CD4-positive, alpha-beta T cell treated with Interleukin-15 for 1 hour (primary cell): ENCODE measurements at regions not wholly inside any gene's neighbourhood (a gene's known extent, or its start where the extent isn't known, plus 50 kb on each side); places are given as distances from the start of the nearest gene placed in this dataset.
A peak's percentile ranks its signal among the peaks of the same experiment; 100 is the strongest.

Source experiments
- DNase-seq: peaks from one replicate; pipeline ENCODE4 v3.0.0-alpha.2; 2020

GRCh38 chr2:38202713-38203445 lies 126.9 kb upstream of the CYP1B1 start:
- DNase-seq: no peak

- DNase-seq: no peak
Measured at GRCh38 chr2:38201784-38202183, 125.8 kb upstream of the CYP1B1 start.

DNA sequence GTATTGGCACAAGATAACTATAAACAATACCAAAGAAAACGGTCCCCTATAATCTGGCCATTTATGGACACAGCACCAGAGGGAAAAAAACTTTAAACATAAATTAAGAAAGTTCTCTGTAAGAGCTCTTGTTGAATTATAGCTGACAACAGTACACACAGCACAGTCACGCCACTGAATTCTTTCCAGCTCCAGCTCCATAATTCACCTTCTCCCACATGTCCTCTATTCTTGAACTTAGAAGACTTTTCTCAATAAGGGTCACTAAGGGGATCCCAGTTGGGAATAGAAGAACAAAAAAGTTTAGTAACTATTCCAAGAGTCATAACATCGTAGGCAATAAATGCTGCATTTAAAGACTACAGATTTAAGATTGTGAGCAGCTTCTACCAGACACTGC lies 124.6 kb upstream of the CYP1B1 start:
- no peak for DNase-seq

- no peak for DNase-seq
Measured at GRCh38 chr2:38199127-38199526, 123.2 kb upstream of the CYP1B1 start.

DNA sequence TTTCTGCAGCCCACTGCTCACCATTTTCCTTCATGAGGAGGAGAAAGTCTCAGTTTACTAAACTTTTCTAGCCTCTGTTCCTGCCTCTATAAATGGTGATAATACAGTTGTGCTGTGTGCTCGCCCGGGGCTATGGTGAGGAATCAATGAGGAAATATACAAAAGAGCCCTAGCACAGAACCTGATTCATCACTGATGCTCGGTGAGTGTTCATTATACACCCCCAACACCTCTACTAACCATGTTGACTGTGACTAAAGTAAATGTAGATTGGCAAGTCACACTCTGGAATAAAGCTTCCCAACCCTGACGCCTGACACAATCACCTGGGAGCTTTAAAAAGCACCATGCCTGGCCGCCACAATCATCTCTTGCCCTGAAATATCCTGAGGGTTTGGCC lies 118.8 kb upstream of the CYP1B1 start:
- DNase-seq: no peak

- no peak for DNase-seq
Measured at GRCh38 chr2:38192976-38193375, 117.0 kb upstream of the CYP1B1 start.

DNA sequence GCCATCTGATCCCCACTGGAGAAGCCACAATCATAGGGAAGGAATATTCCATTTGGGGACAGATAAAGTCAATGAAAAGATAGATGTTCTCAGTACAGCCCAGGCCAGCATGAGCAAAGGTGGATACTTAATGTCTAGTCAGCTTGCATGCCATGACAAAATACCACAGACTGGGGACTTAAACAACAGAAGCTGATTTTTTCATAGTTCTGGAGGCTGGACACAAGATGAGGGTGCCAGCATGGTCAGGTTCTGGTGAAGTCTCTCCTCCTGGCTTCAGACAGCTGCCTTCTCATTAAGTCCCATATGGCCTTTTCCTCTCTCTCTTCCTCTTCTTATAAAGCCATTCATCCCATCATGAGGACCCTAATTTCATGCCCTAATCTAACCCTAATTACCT lies 116.1 kb upstream of the CYP1B1 start:
- DNase-seq: no peak

- no peak for DNase-seq
Measured at GRCh38 chr2:38191516-38191915, 115.6 kb upstream of the CYP1B1 start.

DNA sequence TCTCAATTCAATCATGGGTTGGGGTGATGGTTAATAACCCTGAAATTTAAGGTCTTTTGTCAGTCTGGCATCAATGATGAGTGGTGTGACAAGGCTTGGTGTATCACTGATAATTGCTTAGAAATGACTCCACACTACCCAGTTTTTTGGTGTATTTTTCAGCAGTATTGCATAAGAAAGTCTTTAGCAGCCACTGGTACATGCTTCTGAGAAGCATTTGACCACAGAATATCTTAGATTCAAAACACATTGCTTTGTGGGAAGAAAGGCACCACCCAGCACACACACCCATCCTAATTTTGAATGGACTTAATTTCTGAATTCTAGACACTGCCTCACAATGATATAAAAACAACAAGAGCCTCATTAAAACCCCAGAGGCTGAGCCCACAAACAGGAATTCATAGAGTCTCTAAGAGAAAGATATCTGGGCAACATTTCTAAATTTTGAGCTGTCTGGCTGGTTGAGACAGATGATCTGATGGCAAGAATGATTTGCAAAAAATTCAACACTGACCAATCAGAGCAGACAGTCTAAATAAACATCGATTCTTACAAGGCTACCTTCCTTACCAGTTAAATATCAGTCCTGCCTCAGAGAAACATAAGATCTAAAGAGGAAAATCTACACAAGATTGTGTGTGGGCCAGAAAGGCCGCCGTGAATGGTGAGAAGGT lies 114.7 kb upstream of the CYP1B1 start:
- DNase-seq: no peak

DNA sequence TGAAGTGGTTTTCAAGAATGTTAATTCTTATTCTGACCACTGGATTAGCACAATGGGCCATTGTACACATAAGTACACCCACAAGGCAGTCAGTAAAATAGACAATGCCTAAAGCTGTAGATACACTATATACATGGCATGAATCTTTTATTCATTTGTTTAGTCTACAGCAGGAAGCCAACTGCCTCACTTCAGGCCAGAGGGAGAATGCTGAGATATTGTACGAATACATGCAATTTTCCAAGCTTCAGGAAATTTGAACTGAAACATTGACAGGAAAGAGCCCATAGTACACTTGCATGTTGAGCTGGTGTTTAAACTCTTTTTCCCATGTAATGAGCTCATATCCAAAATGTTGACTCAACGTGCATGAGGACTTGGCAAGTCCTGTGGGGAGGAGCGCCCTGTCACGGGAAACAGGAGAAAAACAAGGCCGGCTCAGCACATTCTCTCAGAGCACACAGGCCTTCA lies 111.6 kb upstream of the CYP1B1 start:
- no peak for DNase-seq

DNA sequence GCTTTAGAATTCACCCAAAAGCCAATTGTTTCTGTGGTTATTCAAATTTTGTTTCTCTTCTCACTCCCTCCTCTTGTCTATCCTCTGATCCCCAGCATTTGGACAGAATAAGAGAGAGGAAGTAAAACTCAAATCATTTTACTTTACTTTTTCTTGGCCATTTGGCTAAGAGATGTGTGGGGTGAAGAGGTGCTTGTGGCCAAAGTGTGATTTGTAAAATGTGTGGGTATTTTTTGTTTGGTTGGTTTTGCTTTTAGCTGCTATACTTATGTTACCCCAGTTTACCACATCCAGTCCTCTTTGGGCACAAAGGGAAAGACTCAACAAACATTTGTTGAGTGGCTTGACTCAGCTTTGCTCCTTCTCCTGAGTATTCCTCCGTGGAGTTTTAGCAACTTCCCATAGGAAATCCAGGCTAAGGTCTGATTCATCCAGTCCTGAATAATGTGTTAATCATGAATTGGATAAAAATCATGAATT lies 109.1 kb upstream of the CYP1B1 start:
- DNase-seq: no peak

GRCh38 chr2:38182492-38183003 lies 106.6 kb upstream of the CYP1B1 start:
- DNase-seq: no peak

GRCh38 chr2:38181806-38182491 lies 106.0 kb upstream of the CYP1B1 start:
- DNase-seq: no peak

DNA sequence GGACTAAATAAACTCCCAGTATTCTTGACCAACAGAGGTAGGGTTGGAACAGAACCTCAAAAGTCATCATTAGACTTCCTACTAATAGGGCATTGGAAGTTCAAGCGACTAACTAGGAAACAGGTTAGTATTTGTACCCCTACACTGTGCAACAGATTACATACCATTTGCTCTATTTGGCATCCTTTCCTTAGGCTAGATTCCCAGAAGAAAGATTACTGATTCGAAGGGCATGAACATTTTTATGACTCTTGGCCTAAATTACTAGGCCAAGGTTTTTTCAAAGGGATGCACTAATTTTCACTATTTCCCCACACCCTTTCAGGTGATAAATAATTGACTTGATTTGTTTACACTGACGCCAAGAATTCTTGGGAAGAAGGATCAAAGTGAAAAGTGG lies 104.8 kb upstream of the CYP1B1 start:
- no peak for DNase-seq

DNA sequence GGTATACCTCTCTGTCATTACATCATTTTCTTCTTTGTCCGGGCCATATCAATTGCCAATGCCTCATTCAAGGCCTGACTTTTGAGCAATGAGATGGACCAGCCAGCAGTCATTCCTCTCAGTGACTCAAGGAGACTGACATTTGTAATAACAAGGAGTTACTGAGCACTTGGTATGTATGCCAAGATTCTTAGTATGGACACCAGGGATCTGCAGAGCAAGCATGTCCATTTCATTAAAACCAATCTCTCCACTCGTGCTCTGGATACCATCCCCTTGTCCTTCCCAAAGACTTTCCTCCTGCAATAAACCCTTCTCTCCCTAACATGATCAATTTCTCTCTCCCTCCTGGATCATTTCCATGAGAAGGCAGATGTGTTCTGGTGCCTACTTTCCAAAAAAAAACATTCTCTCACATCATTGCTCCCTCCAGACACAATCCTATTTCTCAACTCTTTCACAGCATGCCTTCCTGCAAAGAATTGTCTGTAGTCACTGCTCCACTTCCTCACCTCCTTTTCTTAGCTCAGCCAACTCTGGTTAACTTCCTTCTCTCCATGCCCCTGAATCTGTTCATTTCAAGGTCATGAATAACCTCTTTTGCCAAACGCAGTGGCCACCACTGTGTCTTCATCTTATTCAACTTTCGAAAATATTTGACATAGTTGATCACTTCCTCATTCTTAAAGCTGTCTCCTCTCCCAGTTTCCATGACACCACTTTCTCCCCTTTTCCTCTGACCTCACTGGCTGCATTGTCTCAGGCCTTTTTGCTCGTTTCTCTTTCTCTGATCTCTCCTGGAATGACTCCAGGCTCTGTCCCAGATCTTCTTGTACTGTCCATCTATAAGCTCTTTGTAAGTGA lies 102.8 kb upstream of the CYP1B1 start:
- DNase-seq: peak; percentile 24

DNA sequence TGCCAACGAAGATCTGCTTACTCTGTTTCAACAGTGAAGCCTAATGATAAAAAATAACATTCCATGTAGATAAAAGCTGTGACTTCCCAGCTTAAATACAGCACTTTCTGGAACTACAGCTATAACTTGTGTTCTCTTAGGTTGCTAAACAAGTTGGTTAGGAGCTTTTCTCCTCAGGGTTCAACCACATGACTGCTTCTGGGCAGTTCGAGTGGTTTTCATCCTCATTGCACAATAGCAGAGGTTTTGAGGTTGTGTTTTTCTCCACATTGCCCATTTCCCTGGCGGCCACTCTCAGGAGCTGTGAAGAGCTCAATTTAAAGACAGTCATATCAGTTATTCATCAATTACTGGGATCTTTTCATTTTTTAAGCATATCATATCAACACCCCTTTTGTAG lies 102.2 kb upstream of the CYP1B1 start:
- no peak for DNase-seq

- no peak for DNase-seq
Measured at GRCh38 chr2:38176619-38177021, 100.7 kb upstream of the CYP1B1 start.

- DNase-seq: no peak
Measured at GRCh38 chr2:38174646-38175423, 98.9 kb upstream of the CYP1B1 start.

GRCh38 chr2:38174131-38174530 lies 98.2 kb upstream of the CYP1B1 start:
- DNase-seq: no peak

GRCh38 chr2:38173683-38174082 lies 97.7 kb upstream of the CYP1B1 start:
- DNase-seq: no peak

DNA sequence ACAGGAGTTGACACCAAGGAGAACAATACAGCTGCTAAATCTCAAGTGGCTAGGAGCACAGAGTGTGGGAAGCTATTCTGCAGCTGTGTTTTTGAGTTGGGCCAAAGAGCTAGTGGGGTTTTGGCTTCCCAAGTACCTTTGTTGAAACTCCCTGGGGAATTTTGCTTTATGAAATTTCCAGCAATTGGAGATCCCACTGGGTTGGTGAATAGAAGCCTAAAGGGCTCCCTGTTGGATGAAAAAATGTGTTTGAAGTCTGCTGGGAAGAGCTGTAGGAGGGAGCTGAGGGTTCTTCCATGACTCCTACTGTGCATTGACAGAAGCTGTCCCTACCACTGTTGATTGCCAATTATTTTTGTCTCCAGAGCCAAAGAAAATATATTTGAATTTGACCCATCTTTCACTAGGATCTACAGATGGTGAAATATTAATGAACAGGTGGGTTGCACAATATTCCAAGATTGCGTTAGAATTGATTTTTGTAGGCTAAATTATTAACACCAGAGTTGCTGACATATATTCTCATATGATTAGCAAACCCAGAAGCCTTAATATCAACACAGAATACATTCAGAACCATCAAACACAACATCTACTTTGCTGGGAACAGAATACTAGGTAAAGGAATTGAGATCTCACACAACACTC lies 95.4 kb upstream of the CYP1B1 start:
- no peak for DNase-seq
